H1 (cell line): ENCODE measurements at regions not wholly inside any gene's neighbourhood (a gene's known extent, or its start where the extent isn't known, plus 50 kb on each side); places are given as distances from the start of the nearest gene placed in this dataset.

Experiments used
- CBX8 ChIP-seq: fragments of 300-800, 300-1000 bp; sonication (generic); IDR thresholded peaks from 2 replicates; pipeline ENCODE4 v1.7.1; 2016; ENCODE audit warnings: low read depth, low read length, borderline replicate concordance
- CEBPB ChIP-seq: IDR thresholded peaks from 2 replicates; pipeline ENCODE4 v1.6.1; 2012; ENCODE audit warnings: low read depth, low read length
- CREB1 ChIP-seq: IDR thresholded peaks from 2 replicates; pipeline ENCODE4 v1.6.1; 2012; ENCODE audit warnings: inconsistent platforms
- CTCF ChIP-seq, 3 experiments: IDR thresholded peaks; 1 replicate in 2 of 3; 2 replicates in 1 of 3; pipeline versions ENCODE4 v1.5.1 to v1.6.1; 2011; ENCODE audit warnings: low read length in 3 of 3, mild to moderate bottlenecking in 3 of 3, inconsistent platforms in 2 of 3, low read depth in 1 of 3, moderate library complexity in 1 of 3; ENCODE audit not compliant: insufficient read depth in 1 of 3; ENCODE audit errors: control extremely low read depth in 1 of 3
- POLR2A ChIP-seq, 2 experiments: IDR thresholded peaks; 1 replicate in 1 of 2; 2 replicates in 1 of 2; pipeline ENCODE4 v1.6.1; 2011; ENCODE audit warnings: low read depth in 2 of 2, low read length in 2 of 2, mild to moderate bottlenecking in 2 of 2; ENCODE audit errors: control extremely low read depth in 1 of 2
- RFX5 ChIP-seq: IDR thresholded peaks from 2 replicates; pipeline ENCODE4 v1.6.1; 2011; ENCODE audit warnings: low read depth, low read length, improper control_type of control experiment, borderline replicate concordance
- RXRA ChIP-seq: IDR thresholded peaks from 2 replicates; pipeline ENCODE4 v1.6.1; 2011; ENCODE audit warnings: low read depth, mild to moderate bottlenecking, low read length, moderate library complexity; ENCODE audit not compliant: insufficient read depth
- SIX5 ChIP-seq: IDR thresholded peaks from 2 replicates; pipeline ENCODE4 v1.6.1; 2011; ENCODE audit warnings: mild to moderate bottlenecking, low read depth, low read length
- SP4 ChIP-seq: IDR thresholded peaks from 2 replicates; pipeline ENCODE4 v1.6.1; 2012; ENCODE audit warnings: low read length, inconsistent platforms

GRCh38 chr4:27098034-27098433 lies 237.4 kb downstream of the STIM2 start (continued):
- TF ChIP-seq CTCF (IDR thresholded peaks at IDR 0.05; ENCODE audit: control extremely low read depth in 1 of 3, insufficient read depth in 1 of 3, low read depth in 1 of 3, low read length in 3 of 3) (no peak), SP4 (no peak), POLR2A (IDR thresholded peaks at IDR 0.05; ENCODE audit: control extremely low read depth in 1 of 2, low read depth in 2 of 2, low read length in 2 of 2) (no peak), CREB1 (no peak), RXRA (no peak), CBX8 (no peak), SIX5 (no peak), RFX5 (no peak), CEBPB (no peak)
